Sigmoid colon (tissue), 6 donors: ENCODE measurements at regions not wholly inside any gene's neighbourhood (a gene's known extent, or its start where the extent isn't known, plus 50 kb on each side); places are given as distances from the start of the nearest gene placed in this dataset.
"Not testable (repeated sequence)": the region's sequence is repeated elsewhere in the genome, so short reads cannot be mapped to it uniquely, and the experiment has no call there.

Experiments used
- DNase-seq: peaks from one replicate; pipeline ENCODE4 v3.0.0-alpha.2; 2019
- H3K27ac ChIP-seq, 4 donors: fragments of 200-600 bp; sonication (generic); one replicate each; pipeline ENCODE4 v1.5.1; 2016 to 2019; ENCODE audit warnings: mild to moderate bottlenecking in 1 of 4
- H3K27me3 ChIP-seq, 3 donors: fragments of 200-600 bp; sonication (generic); one replicate each; pipeline ENCODE4 v1.5.1; 2019; ENCODE audit warnings: mild to moderate bottlenecking in 1 of 3
- H3K36me3 ChIP-seq, 4 donors: fragments of 200-600 bp; sonication (generic); one replicate each; pipeline ENCODE4 v1.5.1; 2016 to 2019
- H3K4me1 ChIP-seq, 4 donors: fragments of 200-600 bp; sonication (generic); one replicate each; pipeline ENCODE4 v1.5.1; 2017 to 2019
- H3K4me3 ChIP-seq, 4 donors: fragments of 200-600 bp; sonication (generic); one replicate each; pipeline ENCODE4 v1.5.1; 2017 to 2019; ENCODE audit warnings: mild to moderate bottlenecking in 2 of 4, moderate library complexity in 1 of 4
- H3K9me3 ChIP-seq, 4 donors: fragments of 200-600 bp in 3 of 4; sonication (generic) in 3 of 4; one replicate each; pipeline versions ENCODE4 v1.5.1 to v1.6.1; 2013 to 2019
- CTCF ChIP-seq, 4 experiments: fragments of 450-650 bp in 3 of 4; fragments of 200-600 bp in 1 of 4; IDR thresholded peaks; one replicate each; pipeline ENCODE4 v1.5.1; 2016 to 2019; ENCODE audit warnings: antibody characterized with exemption in 4 of 4, mild to moderate bottlenecking in 3 of 4, moderate library complexity in 2 of 4
- EP300 ChIP-seq, 4 donors: sonication (generic); formaldehyde crosslinking; IDR thresholded peaks; one replicate each; pipeline ENCODE4 v1.6.1; 2017; ENCODE audit warnings: antibody characterized with exemption in 4 of 4
- POLR2A ChIP-seq, 2 donors: fragments of 450-650 bp; IDR thresholded peaks; one replicate each; pipeline ENCODE4 v1.6.1; 2016; ENCODE audit warnings: antibody characterized with exemption in 2 of 2, mild to moderate bottlenecking in 2 of 2, moderate library complexity in 2 of 2
- POLR2AphosphoS5 ChIP-seq, 4 donors: sonication (generic); formaldehyde crosslinking; IDR thresholded peaks; one replicate each; pipeline ENCODE4 v1.6.1; 2017; ENCODE audit warnings: antibody characterized with exemption in 4 of 4
- WGBS, 2 donors: extraction: QIAGEN DNeasy Blood & Tissue Kit; methylation state at CpG; one replicate each; pipeline ENCODE4 v1.1.7; 2013; 5-methylcytosine and 5-hydroxymethylcytosine counted together
- intact Hi-C: fragments of 100-400 bp; cut with DNase I; formaldehyde crosslinking; loops from one replicate; pipeline ENCODE4 v1.15.1; 2023
- donor health status: healthy with polysubstance abuse.
- donor health status: healthy.

DNA sequence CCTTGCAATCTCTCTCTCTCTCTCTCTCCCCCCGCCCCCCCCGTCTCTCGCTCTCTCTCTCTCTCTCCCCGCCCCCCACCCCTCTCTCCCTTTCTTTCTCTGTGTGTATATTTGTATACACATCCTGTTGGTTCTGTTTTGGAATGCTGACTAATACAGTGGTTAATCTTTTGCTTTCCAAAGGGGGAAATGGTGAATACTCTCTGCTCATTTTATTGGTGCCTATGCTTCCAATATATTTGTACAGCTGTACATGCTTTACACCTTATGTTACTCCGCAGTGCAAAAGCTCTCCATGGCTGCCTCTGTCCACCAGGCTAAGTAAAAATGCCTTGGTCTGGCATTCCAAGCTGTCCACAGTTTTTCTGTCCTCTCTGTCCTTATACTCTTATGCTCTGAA is 158.8 kb downstream of the RBMX2 start:
- Histone ChIP-seq H3K4me1 (no peaks in the 10 kb centered on the region), H3K9me3 (no peaks in the 10 kb centered on the region), H3K36me3 (no peaks in the 10 kb centered on the region), H3K27me3 (no peaks in the 10 kb centered on the region), H3K27ac (no peak overlapping the region), H3K4me3 (no peak overlapping the region)
- DNase-seq: no peak
- intact Hi-C loops: no loop called here
- WGBS, 2 donors: 29 to 73% methylated on average over 4 to 5 of the region's 5 CpGs
- TF ChIP-seq POLR2AphosphoS5 (IDR thresholded peaks at IDR 0.05): no peak
- TF ChIP-seq POLR2A (IDR thresholded peaks at IDR 0.05): no peak
- TF ChIP-seq CTCF (IDR thresholded peaks at IDR 0.05): no peak
- TF ChIP-seq EP300 (IDR thresholded peaks at IDR 0.05): no peak

DNA sequence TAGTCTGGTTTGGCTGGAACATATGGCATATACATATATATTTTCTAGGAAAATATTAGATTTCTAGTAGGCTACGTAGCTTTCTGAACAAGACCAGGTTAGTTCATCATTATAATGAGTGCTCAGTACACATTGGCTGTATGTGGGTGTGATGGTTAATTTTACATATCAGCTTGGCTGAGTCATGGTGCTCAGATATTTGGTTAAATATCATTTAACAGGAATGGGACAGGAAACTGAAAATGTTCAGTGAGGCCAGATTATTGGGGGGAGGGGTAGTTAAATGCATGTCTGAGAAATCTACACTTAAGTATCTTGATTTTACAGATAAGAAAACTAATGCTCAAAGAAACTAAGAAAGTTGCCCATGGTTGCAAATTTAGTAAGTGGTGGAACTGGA is 160.1 kb downstream of the RBMX2 start:
- Histone ChIP-seq H3K27me3 (no peaks in the 10 kb centered on the region), H3K36me3 (no peaks in the 10 kb centered on the region), H3K9me3 (no peaks in the 10 kb centered on the region), H3K4me1 (no peaks in the 10 kb centered on the region), H3K4me3 (no peak overlapping the region), H3K27ac (no peak overlapping the region)
- no peak for DNase-seq
- 89 to 92% methylated on average over 1 of the region's 1 CpG for WGBS, 2 donors
- TF ChIP-seq EP300 (IDR thresholded peaks at IDR 0.05) (no peak), POLR2AphosphoS5 (IDR thresholded peaks at IDR 0.05) (no peak), CTCF (IDR thresholded peaks at IDR 0.05) (no peak), POLR2A (IDR thresholded peaks at IDR 0.05) (no peak)
- intact Hi-C loops: no loop called here

- intact Hi-C loops: no loop called here
- Histone ChIP-seq H3K4me3 (no peak overlapping the region), H3K9me3 (no peaks in the 10 kb centered on the region), H3K36me3 (no peaks in the 10 kb centered on the region), H3K27me3 (no peaks in the 10 kb centered on the region), H3K27ac (no peak overlapping the region), H3K4me1 (no peaks in the 10 kb centered on the region)
- TF ChIP-seq CTCF (IDR thresholded peaks at IDR 0.05) (no peak), EP300 (IDR thresholded peaks at IDR 0.05) (no peak), POLR2AphosphoS5 (IDR thresholded peaks at IDR 0.05) (no peak), POLR2A (IDR thresholded peaks at IDR 0.05) (no peak)
- WGBS, 2 donors: 92 to 93% methylated on average over 2 of the region's 2 CpGs
- no peak for DNase-seq
These were observed 161.7 kb downstream of the RBMX2 start for GRCh38 chrX:130563476-130563875.

GRCh38 chrX:130566028-130566683 is 164.4 kb downstream of the RBMX2 start:
- 50 to 72% methylated on average over 4 of the region's 4 CpGs for WGBS, 2 donors
- Histone ChIP-seq H3K4me3 (no peak overlapping the region), H3K27ac (no peak overlapping the region), H3K27me3 (no peaks in the 10 kb centered on the region), H3K36me3 (no peaks in the 10 kb centered on the region), H3K9me3 (no peaks in the 10 kb centered on the region), H3K4me1 (no peaks in the 10 kb centered on the region)
- intact Hi-C loops: no loop called here
- no peak for DNase-seq
- no peak for TF ChIP-seq POLR2AphosphoS5 (IDR thresholded peaks at IDR 0.05)
- no peak for TF ChIP-seq POLR2A (IDR thresholded peaks at IDR 0.05)
- no peak for TF ChIP-seq EP300 (IDR thresholded peaks at IDR 0.05)
- no peak for TF ChIP-seq CTCF (IDR thresholded peaks at IDR 0.05)

DNA sequence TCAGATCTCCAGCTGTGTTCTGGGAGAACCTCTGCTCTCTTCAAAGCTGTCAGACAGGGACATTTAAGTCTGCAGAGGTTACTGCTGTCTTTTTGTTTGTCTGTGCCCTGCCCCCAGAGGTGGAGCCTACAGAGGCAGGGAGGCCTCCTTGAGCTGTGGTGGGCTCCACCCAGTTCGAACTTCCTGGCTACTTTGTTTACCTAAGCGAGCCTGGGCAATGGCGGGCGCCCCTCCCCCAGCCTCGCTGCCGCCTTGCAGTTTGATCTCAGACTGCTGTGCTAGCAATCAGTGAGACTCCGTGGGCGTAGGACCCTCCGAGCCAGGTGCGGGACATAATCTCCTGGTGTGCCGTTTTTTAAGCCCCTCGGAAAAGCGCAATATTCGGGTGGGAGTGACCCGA is 171.2 kb downstream of the RBMX2 start:
- DNase-seq, intact Hi-C loops, H3K27ac ChIP-seq, H3K4me1 ChIP-seq, H3K36me3 ChIP-seq, H3K9me3 ChIP-seq, H3K27me3 ChIP-seq, H3K4me3 ChIP-seq: not testable (repeated sequence)
- WGBS, 2 donors: 80 to 87% methylated on average over 12 to 13 of the region's 15 CpGs
